GM10266 (cell line): ENCODE measurements at regions not wholly inside any gene's neighbourhood (a gene's known extent, or its start where the extent isn't known, plus 50 kb on each side); places are given as distances from the start of the nearest gene placed in this dataset.
"Not testable (repeated sequence)": the region's sequence is repeated elsewhere in the genome, so short reads cannot be mapped to it uniquely, and the experiment has no call there.

Source experiments
- DNase-seq: peaks from one replicate; pipeline ENCODE4 v3.0.0; 2012; ENCODE audit errors: extremely low spot score
- TF ChIP-seq, protein P1 (sequence below): IDR thresholded peaks from 2 replicates; pipeline ENCODE4 v1.5.1; 2012; ENCODE audit warnings: mild to moderate bottlenecking, low read depth; ENCODE audit not compliant: control insufficient read depth, insufficient read depth; ENCODE audit errors: missing control alignments

DNA sequence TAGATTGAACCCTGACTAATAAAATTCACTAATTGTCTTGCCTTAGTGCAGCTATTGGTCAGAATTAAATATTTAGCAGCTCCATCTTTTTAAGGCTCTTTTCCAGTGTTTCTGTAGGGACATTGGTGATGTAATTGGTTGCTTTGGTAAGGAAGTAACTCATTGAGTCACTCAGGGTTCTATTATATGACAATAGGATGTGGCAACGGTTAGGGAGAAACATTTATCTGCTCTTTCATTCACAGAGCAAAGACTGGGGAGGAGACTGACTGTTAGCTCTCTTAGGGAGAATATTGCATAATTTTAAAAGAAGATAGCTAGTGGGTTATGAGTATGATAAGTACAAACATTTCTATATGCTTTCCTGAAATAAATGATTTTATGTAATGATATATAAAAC lies 616.5 kb downstream of the TRHDE start:
- DNase-seq = no peak
- TF ChIP-seq, protein P1, sequence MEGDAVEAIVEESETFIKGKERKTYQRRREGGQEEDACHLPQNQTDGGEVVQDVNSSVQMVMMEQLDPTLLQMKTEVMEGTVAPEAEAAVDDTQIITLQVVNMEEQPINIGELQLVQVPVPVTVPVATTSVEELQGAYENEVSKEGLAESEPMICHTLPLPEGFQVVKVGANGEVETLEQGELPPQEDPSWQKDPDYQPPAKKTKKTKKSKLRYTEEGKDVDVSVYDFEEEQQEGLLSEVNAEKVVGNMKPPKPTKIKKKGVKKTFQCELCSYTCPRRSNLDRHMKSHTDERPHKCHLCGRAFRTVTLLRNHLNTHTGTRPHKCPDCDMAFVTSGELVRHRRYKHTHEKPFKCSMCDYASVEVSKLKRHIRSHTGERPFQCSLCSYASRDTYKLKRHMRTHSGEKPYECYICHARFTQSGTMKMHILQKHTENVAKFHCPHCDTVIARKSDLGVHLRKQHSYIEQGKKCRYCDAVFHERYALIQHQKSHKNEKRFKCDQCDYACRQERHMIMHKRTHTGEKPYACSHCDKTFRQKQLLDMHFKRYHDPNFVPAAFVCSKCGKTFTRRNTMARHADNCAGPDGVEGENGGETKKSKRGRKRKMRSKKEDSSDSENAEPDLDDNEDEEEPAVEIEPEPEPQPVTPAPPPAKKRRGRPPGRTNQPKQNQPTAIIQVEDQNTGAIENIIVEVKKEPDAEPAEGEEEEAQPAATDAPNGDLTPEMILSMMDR = no peak

DNA sequence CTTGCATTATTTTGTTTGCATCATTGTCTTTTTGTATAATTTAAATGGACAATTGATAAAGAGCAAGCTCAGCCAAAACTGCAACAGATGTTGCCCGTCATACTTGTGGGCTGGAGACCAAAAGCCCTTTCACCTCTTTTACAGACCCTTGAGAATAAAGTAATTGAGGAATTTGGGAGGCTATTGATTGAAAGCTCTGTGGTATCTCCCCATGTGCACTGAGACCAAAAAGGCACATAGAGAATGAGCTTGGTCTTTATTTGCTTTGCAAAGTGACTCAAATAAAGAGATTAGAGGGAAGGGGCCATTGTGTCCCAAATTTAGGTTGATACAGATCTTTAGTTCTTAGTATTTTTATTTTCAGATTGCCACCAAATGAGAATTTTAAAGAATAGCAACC lies 617.6 kb downstream of the TRHDE start:
- TF ChIP-seq, protein P1 = no peak

DNA sequence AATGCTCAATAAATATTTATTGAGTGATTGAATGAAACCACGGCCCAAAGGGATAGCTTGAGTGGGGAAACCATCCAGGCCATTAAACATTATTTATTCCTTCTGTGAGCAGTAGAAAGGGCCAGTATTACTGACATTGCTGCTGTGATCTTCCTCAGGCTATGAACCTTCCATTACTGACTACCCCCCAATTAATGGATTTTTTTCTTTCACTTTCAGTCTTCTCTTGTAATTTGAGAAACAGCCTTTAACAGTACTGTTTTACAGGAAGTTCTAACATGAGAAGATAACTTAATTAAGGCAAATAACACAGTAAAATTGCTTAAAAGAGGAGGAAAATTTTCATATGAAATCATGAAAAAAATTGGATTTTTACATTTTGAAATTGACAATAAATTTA lies 629.5 kb downstream of the TRHDE start:
- no peak for DNase-seq
- TF ChIP-seq, protein P1 = no peak

More for the DNA sequence above, 617.6 kb downstream of the TRHDE start:
- no peak for DNase-seq

DNA sequence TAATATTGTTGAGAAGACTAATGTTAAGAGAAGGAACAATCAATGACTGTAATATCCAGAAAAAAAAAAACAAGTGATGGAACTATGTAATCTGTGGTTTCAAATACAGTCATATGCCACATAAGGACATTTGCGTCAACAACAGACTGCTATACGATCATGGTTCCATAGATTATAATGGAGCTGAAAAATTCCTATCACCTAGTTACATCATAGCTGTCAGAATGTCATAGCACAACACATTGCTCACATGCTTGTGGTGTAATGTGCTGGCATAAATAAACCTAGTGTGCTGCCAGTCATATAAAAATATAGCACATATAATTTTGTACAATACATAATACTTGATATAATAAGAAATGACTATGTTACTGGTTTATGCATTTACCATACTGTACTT lies 653.5 kb downstream of the TRHDE start:
- no peak for DNase-seq
- TF ChIP-seq, protein P1 = no peak

DNA sequence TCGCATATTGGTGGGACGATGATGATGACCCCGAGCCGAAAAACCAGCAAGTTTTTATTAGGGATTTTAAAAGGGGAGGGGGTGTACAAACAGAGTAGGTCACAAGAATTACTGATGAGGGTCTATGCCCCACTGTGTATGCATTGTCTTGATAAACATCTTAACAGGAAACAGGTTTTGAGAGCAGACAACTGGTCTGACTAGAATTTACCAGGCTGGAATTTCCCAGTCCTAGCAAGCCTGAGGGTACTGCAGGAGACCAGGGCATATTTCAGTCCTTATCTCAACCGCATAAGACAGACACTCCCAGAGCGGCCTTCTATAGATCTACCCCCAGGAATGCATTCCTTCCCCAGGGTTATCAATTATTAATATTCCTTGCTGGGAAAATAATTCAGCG lies 659.7 kb downstream of the TRHDE start:
- DNase-seq = not testable (repeated sequence)

DNA sequence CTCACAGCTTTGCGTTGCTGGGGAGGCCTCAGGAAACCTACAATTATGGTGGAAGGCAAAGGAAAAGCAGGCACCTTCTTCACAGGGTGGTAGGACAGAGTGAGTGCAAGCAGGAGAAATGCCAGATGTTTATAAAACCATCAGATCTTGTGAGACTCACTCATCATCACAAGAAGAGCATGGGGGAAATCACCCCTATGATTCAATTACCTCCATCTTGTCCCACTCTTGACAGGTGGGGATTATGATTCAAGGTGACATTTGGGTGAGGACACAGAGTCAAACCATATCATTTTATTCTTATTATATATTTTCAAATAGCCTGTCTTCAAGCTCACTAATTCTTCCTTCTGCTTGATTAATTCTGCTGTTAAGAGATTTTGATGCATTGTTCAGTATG lies 665.3 kb downstream of the TRHDE start:
- no peak for DNase-seq
- TF ChIP-seq, protein P1 = no peak

DNA sequence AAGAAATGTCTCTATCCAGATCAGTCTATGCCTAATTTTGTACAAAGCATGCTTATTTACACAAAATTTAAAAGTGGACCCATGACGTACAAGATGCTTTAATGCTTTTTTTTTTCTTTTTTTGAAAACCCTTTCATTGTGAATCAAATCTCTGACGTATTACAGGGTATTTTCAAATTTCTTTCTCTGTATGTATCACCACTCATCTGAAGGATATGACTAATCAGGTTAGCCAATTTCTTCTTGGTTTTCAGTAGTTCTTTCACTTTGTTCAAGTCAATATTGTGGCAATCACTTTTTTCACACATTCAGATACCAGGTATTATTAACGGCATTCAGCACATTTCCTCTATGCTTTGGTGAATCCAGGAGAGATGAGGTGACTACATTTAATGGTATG lies 685.3 kb downstream of the TRHDE start:
- TF ChIP-seq, protein P1 = no peak
- DNase-seq = no peak

DNA sequence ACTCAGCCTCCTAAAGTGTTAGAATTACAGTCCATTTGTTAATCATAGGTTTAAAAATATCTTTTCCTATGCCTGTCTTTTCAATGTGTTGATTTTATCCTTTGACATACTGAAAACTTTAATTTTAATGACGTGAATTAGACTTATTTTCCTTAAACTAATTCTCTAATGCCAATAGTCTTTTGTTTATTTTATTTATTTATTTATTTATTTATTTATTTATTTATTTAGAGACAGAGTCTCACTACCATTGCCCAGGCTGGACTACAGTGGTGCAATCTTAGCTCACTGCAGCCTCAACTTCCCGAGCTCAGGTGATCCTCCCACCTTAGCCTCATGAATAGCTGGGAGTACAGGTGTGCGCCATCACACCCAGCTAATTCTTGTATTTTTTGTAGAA lies 694.5 kb downstream of the TRHDE start:
- DNase-seq = no peak
- TF ChIP-seq, protein P1 = no peak
